CD4-positive, alpha-beta T cell treated with Interleukin-4 for 4 hours (primary cell): ENCODE measurements at regions not wholly inside any gene's neighbourhood (a gene's known extent, or its start where the extent isn't known, plus 50 kb on each side); places are given as distances from the start of the nearest gene placed in this dataset.
"Not testable (repeated sequence)": the region's sequence is repeated elsewhere in the genome, so short reads cannot be mapped to it uniquely, and the experiment has no call there.

Source experiments
- DNase-seq: peaks from one replicate; pipeline ENCODE4 v3.0.0-alpha.2; 2020

GRCh38 chr22:44650806-44651205 lies 51.2 kb upstream of the PRR5 start:
- DNase-seq = no peak

- DNase-seq = no peak
Measured at GRCh38 chr22:44648821-44649565, 53.0 kb upstream of the PRR5 start.

- DNase-seq = no peak
Measured at GRCh38 chr22:44648085-44648820, 53.8 kb upstream of the PRR5 start.

DNA sequence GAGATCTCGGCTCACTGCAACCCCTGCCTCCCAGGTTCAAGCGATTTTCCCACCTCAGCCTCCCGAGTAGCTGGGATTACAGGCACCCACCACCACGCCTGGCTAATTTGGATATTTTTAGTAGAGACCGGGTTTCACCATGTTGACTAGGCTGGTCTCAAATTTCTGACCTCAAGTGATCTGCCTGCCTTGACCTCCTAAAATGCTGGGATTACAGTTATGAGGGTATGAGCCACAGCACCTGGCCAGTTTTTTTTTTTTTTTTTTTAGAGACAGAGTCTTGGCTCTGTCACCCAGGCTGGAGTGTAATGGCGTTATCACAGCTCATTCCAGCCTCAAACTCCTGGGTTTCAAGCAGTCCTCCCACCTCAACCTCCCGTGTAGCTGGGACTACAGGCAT lies 54.9 kb upstream of the PRR5 start:
- no peak for DNase-seq

DNA sequence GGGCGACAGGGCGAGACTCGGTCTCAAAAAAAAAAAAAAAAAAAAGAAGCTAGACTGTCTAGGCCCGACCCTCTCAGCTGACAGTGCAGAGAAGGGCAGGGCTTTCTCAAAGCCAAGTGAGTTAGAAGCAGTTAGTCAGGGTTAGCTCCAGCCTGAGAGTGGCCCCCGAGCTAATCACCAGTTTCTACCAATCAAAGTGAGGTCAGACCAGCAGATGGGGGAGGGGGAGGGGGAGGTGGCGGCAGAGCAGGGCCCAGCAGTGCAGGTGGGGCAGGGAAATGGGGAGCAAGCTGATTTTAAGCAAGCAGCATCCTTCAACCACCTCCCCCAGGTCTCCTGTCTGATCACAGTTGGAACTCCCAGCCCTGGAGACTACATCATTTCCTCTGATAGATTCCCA lies 55.3 kb upstream of the PRR5 start:
- DNase-seq = no peak

GRCh38 chr22:44646141-44646540 lies 55.9 kb upstream of the PRR5 start:
- DNase-seq = no peak

GRCh38 chr22:44645531-44645930 lies 56.5 kb upstream of the PRR5 start:
- DNase-seq = no peak

DNA sequence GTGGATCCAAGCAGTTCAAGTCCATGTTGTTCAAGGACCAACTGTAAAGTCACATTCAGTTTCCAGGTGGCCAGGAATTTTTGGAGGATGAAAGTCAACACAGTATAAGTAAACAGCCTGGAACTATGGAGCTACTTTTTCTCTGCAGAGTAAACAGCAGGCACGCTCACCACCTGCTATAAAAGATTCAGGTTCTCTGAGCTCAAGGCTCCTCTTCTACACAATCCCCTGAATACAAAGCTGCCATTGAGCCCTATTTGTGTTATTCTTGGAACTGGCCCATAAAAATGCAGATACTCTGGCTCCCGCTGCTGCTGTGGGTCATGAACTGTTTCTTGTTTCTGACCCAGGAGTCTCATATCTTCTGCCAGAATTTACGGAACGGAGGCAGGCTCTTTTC lies 56.9 kb upstream of the PRR5 start:
- DNase-seq = no peak

DNA sequence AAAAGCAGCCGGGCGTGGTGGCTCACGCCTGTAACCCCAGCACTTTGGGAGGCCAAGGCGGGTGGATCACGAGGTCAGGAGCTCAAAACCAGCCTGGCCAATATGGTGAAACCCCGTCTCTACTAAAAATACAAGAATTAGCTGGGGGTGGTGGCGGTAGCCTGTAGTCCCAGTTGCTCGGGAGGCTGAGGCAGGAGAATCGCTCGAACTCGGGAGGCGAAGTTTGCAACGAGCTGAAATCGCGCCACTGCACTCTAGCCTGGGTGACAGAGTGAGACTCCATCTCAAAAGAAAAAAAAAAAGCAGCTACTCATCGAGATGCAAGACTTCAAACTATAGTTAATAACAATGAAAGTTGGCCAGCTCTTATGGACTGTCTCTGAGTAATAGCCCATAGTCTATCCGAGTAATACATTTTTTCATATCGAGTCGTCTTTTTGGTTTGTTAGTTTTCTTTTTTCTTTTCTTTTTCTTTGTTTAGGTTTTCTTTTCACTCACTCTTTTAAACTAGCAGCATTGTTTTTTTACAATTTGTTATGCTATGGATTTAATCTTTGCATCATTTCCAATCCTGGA lies 58.4 kb upstream of the PRR5 start:
- DNase-seq = not testable (repeated sequence)

DNA sequence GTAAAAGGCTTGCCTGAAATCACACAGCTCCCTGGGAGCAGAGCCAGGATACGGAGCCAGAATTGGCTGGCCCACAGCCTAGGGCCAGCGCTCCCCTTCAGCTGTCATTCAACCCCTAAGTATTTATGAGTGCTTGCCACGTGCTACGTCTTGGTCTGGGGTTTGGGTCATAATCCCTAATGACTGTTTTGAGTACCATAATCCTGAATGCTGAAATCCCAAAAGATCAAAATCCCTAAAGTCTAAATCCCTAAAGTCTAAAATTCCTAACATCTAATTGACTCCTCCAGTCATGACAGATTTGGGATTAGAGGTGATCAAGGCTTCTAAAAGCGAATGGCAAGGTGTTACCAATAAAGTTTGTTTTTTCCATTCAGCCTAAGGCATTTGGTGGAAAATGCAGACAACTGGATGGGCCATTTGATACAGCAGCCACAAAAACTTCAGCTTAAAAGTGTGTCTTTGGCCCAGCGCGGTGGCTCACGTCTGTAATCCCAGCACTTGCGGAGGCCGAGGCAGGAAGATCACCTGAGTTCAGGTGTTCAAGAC lies 59.8 kb upstream of the PRR5 start:
- DNase-seq = no peak

GRCh38 chr22:44640618-44641155 lies 61.3 kb upstream of the PRR5 start:
- DNase-seq = no peak

DNA sequence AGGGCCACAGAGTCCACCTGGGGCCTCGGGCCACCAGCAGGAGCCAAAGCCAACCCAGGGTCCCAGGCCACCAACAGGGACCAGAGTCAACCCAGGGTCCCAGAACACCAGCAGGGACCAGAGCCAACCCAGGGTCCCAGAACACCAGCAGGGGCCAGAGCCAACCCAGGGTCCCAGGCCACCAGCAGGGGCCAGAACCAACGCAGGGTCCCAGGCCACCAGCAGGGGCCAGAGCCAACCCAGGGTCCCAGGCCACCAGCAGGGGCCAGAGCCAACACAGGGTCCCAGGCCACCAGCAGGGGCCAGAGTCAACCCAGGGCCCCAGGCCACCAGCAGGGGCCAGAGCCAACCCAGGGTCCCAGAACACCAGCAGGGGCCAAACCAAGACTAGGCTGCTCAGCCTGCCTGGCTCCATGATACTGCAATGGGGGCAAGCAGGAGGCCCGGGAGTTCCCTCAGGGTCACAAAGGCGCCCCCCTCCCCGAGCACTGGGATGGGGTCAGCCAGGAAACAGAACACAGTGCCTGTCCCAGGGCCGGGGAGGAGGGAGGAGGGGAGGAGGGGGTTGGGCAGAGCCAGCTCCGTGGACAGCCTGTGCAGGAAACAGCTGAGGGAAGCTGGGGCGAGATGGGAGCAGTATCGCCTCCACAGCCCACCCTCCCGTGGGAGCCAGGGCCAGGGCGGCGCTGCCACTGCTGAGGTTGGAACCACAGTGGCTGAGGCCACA lies 62.0 kb upstream of the PRR5 start:
- DNase-seq = no peak

- no peak for DNase-seq
Measured at GRCh38 chr22:44638971-44639760, 62.8 kb upstream of the PRR5 start.

DNA sequence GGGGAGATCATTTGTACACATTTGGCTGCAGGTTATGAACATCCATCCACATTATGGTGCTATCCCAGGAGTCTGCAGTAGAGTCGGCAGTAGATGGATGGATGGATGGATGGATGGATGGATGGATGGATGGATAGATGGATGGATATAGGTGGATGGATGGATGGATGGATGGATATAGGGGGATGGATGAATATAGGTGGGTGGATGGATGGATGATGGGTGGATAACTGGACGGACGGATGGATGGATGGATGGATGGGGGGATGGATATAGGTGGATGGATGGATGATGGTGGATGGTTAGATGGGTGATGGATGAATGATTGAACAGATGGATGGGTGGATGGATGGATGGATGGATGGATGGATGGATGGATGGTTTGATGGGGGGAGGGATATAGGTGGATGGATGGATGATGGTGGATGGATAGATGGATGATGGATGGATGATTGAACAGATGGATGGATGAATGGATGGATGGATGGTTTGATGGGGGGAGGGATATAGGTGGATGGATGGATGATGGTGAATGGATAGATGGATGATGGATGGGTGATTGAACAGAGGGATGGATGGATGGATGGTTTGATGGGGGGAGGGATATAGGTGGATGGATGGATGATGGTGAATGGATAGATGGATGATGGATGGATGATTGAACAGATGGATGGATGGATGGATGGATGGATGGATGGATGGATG lies 65.3 kb upstream of the PRR5 start:
- not testable (repeated sequence) for DNase-seq

DNA sequence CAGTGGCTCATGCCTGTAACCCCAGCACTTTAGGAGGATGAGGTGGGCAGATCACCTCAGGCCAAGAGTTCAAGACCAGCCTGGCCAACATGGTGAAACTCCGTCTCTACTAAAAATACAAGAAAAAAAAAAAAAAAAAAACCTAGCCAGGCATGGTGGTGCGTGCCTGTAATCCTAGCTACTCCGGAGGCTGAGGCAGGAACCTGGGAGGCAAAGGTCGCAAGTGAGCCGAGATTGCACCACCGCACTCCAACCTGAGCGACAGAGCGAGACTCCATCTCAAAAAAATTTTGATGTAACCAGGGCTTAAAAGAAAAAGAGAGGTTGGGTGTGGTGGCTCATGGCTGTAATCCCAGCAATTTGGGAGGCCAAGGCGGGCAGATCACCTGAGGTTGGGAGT lies 66.4 kb upstream of the PRR5 start:
- DNase-seq = not testable (repeated sequence)

GRCh38 chr22:44634426-44635321 lies 67.3 kb upstream of the PRR5 start:
- DNase-seq = no peak

DNA sequence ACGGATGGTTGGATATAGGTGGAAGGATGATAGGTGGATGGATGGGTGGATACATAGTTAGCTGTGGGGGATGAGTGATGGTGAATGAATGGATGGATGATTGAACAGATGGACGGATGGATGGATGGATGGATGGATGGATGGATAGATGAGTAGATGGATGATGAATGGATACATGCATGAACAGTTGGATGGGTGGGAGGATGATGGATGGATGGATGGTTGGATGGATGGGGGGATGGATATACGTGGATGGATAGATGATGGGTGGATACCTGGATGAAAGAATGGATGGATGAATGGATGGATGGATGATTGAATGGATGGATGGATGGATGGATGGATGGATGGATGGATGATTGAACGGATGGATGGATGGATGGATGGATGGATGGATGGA lies 68.4 kb upstream of the PRR5 start:
- no peak for DNase-seq

DNA sequence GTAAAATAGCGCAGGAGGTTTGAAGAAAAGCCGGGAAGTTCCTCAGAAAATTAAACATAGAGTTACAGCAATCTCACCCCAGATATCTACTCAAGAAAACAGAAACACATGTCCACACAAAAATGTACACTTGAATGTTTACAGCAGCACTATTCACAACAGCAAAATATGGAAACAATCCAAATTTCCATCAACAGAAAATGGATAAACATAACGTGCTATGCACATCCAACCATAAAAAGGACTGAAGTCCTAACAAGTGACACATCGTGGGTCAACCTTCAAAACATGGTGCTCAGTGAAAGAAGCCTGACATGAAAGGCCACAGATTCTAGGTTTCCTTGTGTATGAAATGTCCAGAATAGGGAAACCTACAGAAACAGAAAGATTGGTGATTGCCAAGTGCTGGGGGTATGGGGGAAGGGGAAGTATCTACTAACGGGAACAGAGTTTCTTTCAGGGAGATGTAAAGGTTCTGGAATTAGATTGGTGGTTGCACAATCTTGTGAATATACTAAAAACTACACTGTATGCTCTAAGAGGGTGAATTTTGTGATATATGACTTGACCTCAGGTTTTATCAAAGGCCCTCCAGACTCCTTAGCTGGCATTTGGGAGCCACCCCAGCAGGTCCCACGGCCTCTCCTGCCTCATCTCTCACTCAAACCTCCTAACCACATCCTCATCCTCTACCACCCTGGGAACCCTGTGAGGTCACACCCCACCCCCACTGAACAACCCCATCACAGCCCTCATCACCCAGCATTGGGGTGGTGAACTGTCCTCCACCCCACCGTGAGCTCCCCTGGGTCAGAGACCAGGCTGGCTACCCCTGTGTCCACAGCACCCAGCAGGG lies 69.2 kb upstream of the PRR5 start:
- no peak for DNase-seq

DNA sequence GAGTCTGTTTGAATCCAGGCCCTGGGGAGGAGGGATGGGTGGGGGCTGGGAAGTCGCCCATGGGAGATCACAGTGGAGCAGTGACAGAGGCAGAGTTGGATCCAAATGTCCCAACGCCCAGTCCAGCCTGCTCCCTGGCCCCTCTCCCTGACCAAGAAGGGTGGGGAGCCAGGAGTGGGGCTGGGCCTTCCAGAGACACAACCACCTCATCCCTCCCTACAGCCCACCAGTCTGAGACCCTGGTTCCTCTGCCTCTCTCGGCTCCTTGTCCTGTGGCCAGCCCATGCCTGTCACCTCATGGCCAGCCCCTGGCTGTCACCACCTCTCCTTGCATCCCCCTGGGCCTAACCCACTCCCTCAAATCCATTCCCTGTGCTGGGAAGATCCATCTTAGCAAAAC lies 71.2 kb upstream of the PRR5 start:
- no peak for DNase-seq
